GM19455 (cell line): ENCODE measurements at regions not wholly inside any gene's neighbourhood (a gene's known extent, or its start where the extent isn't known, plus 50 kb on each side); places are given as distances from the start of the nearest gene placed in this dataset.
A peak's percentile ranks its signal among the peaks of the same experiment; 100 is the strongest.
"Not testable (repeated sequence)": the region's sequence is repeated elsewhere in the genome, so short reads cannot be mapped to it uniquely, and the experiment has no call there.

Source experiments
- ATAC-seq: cut with Tn5 transposase; IDR thresholded peaks from one replicate; pipeline ENCODE4 v1.9.1; 2021; ENCODE audit not compliant: unreplicated experiment

- ATAC-seq, result no peak
Measured at GRCh38 chr20:28562510-28562898, 2695.0 kb upstream of the DEFB115 start.

- ATAC-seq, result not testable (repeated sequence)
Measured at GRCh38 chr20:28562899-28563521, 2694.5 kb upstream of the DEFB115 start.

GRCh38 chr20:28564024-28564423 lies 2693.4 kb upstream of the DEFB115 start:
- not testable (repeated sequence) for ATAC-seq

- ATAC-seq, result not testable (repeated sequence)
Measured at GRCh38 chr20:28564688-28565463, 2692.6 kb upstream of the DEFB115 start.

- not testable (repeated sequence) for ATAC-seq
Measured at GRCh38 chr20:28575991-28576390, 2681.5 kb upstream of the DEFB115 start.

GRCh38 chr20:28591680-28592079 lies 2665.8 kb upstream of the DEFB115 start:
- ATAC-seq, result not testable (repeated sequence)

- ATAC-seq, result not testable (repeated sequence)
Measured at GRCh38 chr20:28593383-28593782, 2664.1 kb upstream of the DEFB115 start.

GRCh38 chr20:28594476-28594875 lies 2663.0 kb upstream of the DEFB115 start:
- not testable (repeated sequence) for ATAC-seq

- ATAC-seq, result not testable (repeated sequence)
Measured at GRCh38 chr20:28602006-28602402, 2655.5 kb upstream of the DEFB115 start.

GRCh38 chr20:28602403-28603217 lies 2654.9 kb upstream of the DEFB115 start:
- ATAC-seq, result peak; percentile 99

- not testable (repeated sequence) for ATAC-seq
Measured at GRCh38 chr20:28603218-28603577, 2654.3 kb upstream of the DEFB115 start.

GRCh38 chr20:28616354-28616753 lies 2641.1 kb upstream of the DEFB115 start:
- no peak for ATAC-seq

GRCh38 chr20:28619956-28620651 lies 2637.4 kb upstream of the DEFB115 start:
- ATAC-seq, result not testable (repeated sequence)

GRCh38 chr20:28625112-28625511 lies 2632.4 kb upstream of the DEFB115 start:
- not testable (repeated sequence) for ATAC-seq

GRCh38 chr20:28640831-28641230 lies 2616.6 kb upstream of the DEFB115 start:
- not testable (repeated sequence) for ATAC-seq
